GM12878 (cell line): ENCODE measurements at regions not wholly inside any gene's neighbourhood (a gene's known extent, or its start where the extent isn't known, plus 50 kb on each side); places are given as distances from the start of the nearest gene placed in this dataset. TPM values are rescaled to one million over a fixed set of nuclear protein-coding genes. Genes with fewer than 3 reads are reported as not detected.

Source experiments
- small RNA-seq: library from RNA; depleted of rRNA; stranded (forward); fragments of <200 nt; gene quantifications from one replicate; pipeline ENCODE3, GENCODE V24; 2014

Small RNA genes lying in the stretch of these regions (small RNA-seq; reads per million reads assigned to genes)
- not detected for gene RNU6-498P
